Hepatocyte (in vitro differentiated cells): ENCODE measurements at regions not wholly inside any gene's neighbourhood (a gene's known extent, or its start where the extent isn't known, plus 50 kb on each side); places are given as distances from the start of the nearest gene placed in this dataset.

Experiments used
- CTCF ChIP-seq: fragments of 200-600 bp; sonication (generic); IDR thresholded peaks from 2 replicates; pipeline ENCODE4 v1.5.1; 2016; ENCODE audit warnings: antibody characterized with exemption, mild to moderate bottlenecking; ENCODE audit not compliant: poor library complexity
- EZH2 ChIP-seq: fragments of 200-600 bp; sonication (generic); IDR thresholded peaks from 2 replicates; pipeline ENCODE4 v1.6.1; 2016; ENCODE audit warnings: antibody characterized with exemption, mild to moderate bottlenecking, borderline replicate concordance
- EZH2phosphoT487 ChIP-seq: fragments of 200-600 bp; sonication (generic); IDR thresholded peaks from one replicate; pipeline ENCODE4 v1.6.1; 2018; ENCODE audit warnings: antibody characterized with exemption, mild to moderate bottlenecking, low read depth, moderate library complexity; ENCODE audit not compliant: unreplicated experiment, severe bottlenecking

- TF ChIP-seq CTCF (no peak), EZH2phosphoT487 (no peak), EZH2 (no peak)
These were observed 73.7 kb upstream of the ZNF423 start for GRCh38 chr16:49929626-49930025.
